IMR-90 (cell line): ENCODE measurements at regions not wholly inside any gene's neighbourhood (a gene's known extent, or its start where the extent isn't known, plus 50 kb on each side); places are given as distances from the start of the nearest gene placed in this dataset.
"Not testable (repeated sequence)": the region's sequence is repeated elsewhere in the genome, so short reads cannot be mapped to it uniquely, and the experiment has no call there.

Source experiments
- ATAC-seq: fragments of 200-7000 bp; cut with Tn5 transposase; 2 replicates; pipeline ENCODE4 v1.9.1; 2020; ENCODE audit warnings: low read depth, mild to moderate bottlenecking, moderate library complexity
- BruUV-seq: library from RNA; stranded (reverse); fragments of 400-500 nt; replicated peaks from 2 replicates; lab custom pipeline; 2021; lab: Mats Ljungman, UMichigan
- CTCF ChIA-PET: fragments of 300-600 bp; formaldehyde crosslinking; extraction: SDS; loops from one replicate; lab custom pipeline; 2021; ENCODE audit warnings: antibody characterized with exemption; lab: Yijun Ruan, JAX
- POLR2A ChIA-PET: fragments of 300-600 bp; sonication (Branson Sonifier 250); formaldehyde crosslinking; loops from one replicate; lab custom pipeline; 2022; ENCODE audit warnings: antibody characterized with exemption; ENCODE audit not compliant: unreplicated experiment; lab: Charles Lee
- DNase-seq: peaks from one replicate; pipeline ENCODE4 v3.0.0; 2013
- H2AFZ ChIP-seq: replicated peaks from 2 replicates; pipeline ENCODE3; 2013; ENCODE audit warnings: low read length, mild to moderate bottlenecking; ENCODE audit not compliant: poor library complexity
- H2AK5ac ChIP-seq: 2 replicates; pipeline ENCODE4 v1.6.1; 2013; ENCODE audit warnings: low read depth, low read length, inconsistent platforms
- H2AK9ac ChIP-seq: replicated peaks from 2 replicates; pipeline ENCODE3; 2013; ENCODE audit warnings: mild to moderate bottlenecking, low read depth, low read length, moderate library complexity; ENCODE audit not compliant: poor library complexity
- H2BK120ac ChIP-seq: 2 replicates; pipeline ENCODE4 v1.6.1; 2013; ENCODE audit warnings: low read depth, low read length, inconsistent platforms
- H2BK15ac ChIP-seq: 3 replicates; pipeline ENCODE4 v1.6.1; 2013; ENCODE audit warnings: low read depth, low read length, inconsistent platforms
- H2BK20ac ChIP-seq: 2 replicates; pipeline ENCODE4 v1.6.1; 2013; ENCODE audit warnings: low read depth, mild to moderate bottlenecking, inconsistent platforms, low read length, moderate library complexity
- H2BK5ac ChIP-seq: 2 replicates; pipeline ENCODE4 v1.6.1; 2013; ENCODE audit warnings: mild to moderate bottlenecking, low read depth, low read length, inconsistent platforms; ENCODE audit not compliant: poor library complexity, severe bottlenecking
- H3K14ac ChIP-seq: replicated peaks from 2 replicates; pipeline ENCODE4 v1.6.1; 2013; ENCODE audit warnings: low read depth, low read length, inconsistent platforms
- H3K18ac ChIP-seq: 2 replicates; pipeline ENCODE4 v1.6.1; 2013; ENCODE audit warnings: low read depth, low read length, control low read depth
- H3K23ac ChIP-seq: 2 replicates; pipeline ENCODE4 v1.6.1; 2013; ENCODE audit warnings: low read depth, low read length, inconsistent platforms
- H3K27ac ChIP-seq: 2 replicates; pipeline ENCODE4 v1.5.1; 2013; ENCODE audit warnings: mild to moderate bottlenecking, control low read depth, low read length; ENCODE audit not compliant: insufficient read depth
- H3K27me3 ChIP-seq: 2 replicates; pipeline ENCODE4 v1.6.1; 2013; ENCODE audit warnings: low read length; ENCODE audit not compliant: control insufficient read depth, insufficient read depth
- H3K36me3 ChIP-seq: 2 replicates; pipeline ENCODE4 v1.6.1; 2013; ENCODE audit warnings: low read length, mixed read lengths; ENCODE audit not compliant: control insufficient read depth, insufficient read depth
- H3K4ac ChIP-seq: 2 replicates; pipeline ENCODE4 v1.6.1; 2013; ENCODE audit warnings: low read depth, low read length, inconsistent platforms
- H3K4me1 ChIP-seq: 2 replicates; pipeline ENCODE4 v1.6.1; 2013; ENCODE audit warnings: low read length, mixed read lengths; ENCODE audit not compliant: control insufficient read depth, insufficient read depth
- H3K4me2 ChIP-seq: 2 replicates; pipeline ENCODE4 v1.6.1; 2013; ENCODE audit warnings: low read depth, mild to moderate bottlenecking, control low read depth, low read length, moderate library complexity
- H3K4me3 ChIP-seq: 2 replicates; pipeline ENCODE4 v1.5.1; 2013; ENCODE audit warnings: low read depth, mild to moderate bottlenecking, control low read depth, low read length, moderate library complexity; ENCODE audit not compliant: insufficient read depth
- H3K56ac ChIP-seq: 2 replicates; pipeline ENCODE4 v1.6.1; 2013; ENCODE audit warnings: low read length, inconsistent platforms; ENCODE audit not compliant: insufficient read depth; ENCODE audit errors: extremely low read depth
- H3K79me1 ChIP-seq, 2 experiments: 2 replicates each; pipeline ENCODE4 v1.6.1; 2013; ENCODE audit warnings: low read length in 2 of 2, inconsistent platforms in 1 of 2, low read depth in 1 of 2
- H3K9ac ChIP-seq: 2 replicates; pipeline ENCODE4 v1.6.1; 2013; ENCODE audit warnings: low read depth, low read length, control low read depth
- H3K9me1 ChIP-seq: 2 replicates; pipeline ENCODE4 v1.6.1; 2013; ENCODE audit warnings: low read length, inconsistent platforms; ENCODE audit not compliant: insufficient read depth
- H3K9me3 ChIP-seq: 2 replicates; pipeline ENCODE4 v1.6.1; 2013; ENCODE audit warnings: low read length; ENCODE audit not compliant: control insufficient read depth, insufficient read depth
- H4K20me1 ChIP-seq: 2 replicates; pipeline ENCODE4 v1.6.1; 2013; ENCODE audit warnings: low read length, inconsistent platforms; ENCODE audit not compliant: insufficient read depth
- H4K5ac ChIP-seq: 2 replicates; pipeline ENCODE4 v1.6.1; 2013; ENCODE audit warnings: mild to moderate bottlenecking, low read depth, low read length, control low read depth
- H4K8ac ChIP-seq, 2 experiments: 2 replicates each; pipeline ENCODE4 v1.6.1; 2013; ENCODE audit warnings: low read depth in 2 of 2, low read length in 2 of 2, control low read depth in 1 of 2, inconsistent platforms in 1 of 2
- H4K91ac ChIP-seq: 2 replicates; pipeline ENCODE4 v1.6.1; 2013; ENCODE audit warnings: low read depth, low read length, inconsistent platforms; ENCODE audit not compliant: insufficient read depth
- BHLHE40 ChIP-seq: fragments of 150-350 bp; IDR thresholded peaks from 2 replicates; pipeline ENCODE4 v1.6.1; 2016; ENCODE audit warnings: mild to moderate bottlenecking, low read depth, low read length
- MAFK ChIP-seq: IDR thresholded peaks from 2 replicates; pipeline ENCODE4 v1.6.1; 2012; ENCODE audit warnings: low read depth, low read length, improper control_type of control experiment
- NFE2L2 ChIP-seq: fragments of 150-350 bp; IDR thresholded peaks from 2 replicates; pipeline ENCODE4 v1.6.1; 2016; ENCODE audit warnings: low read depth, mild to moderate bottlenecking, low read length
- USF2 ChIP-seq: fragments of 150-350 bp; IDR thresholded peaks from 2 replicates; pipeline ENCODE4 v1.6.1; 2017; ENCODE audit warnings: mild to moderate bottlenecking, antibody characterized with exemption, low read length, low read depth
- whole genome bisulfite sequencing, 2 experiments: methylation state at CpG; one replicate each; pipeline versions ENCODE4 v1.1.5 to v1.1.7; 2013; ENCODE audit warnings: missing lambda C conversion rate in 2 of 2; ENCODE audit not compliant: insufficient read length in 1 of 2; ENCODE audit errors: extremely low coverage in 2 of 2; 5-methylcytosine and 5-hydroxymethylcytosine counted together
- dilution Hi-C: fragments of 300-500 bp; cut with HindIII; formaldehyde crosslinking; loops from one replicate; pipeline ENCODE4 v1.14.3; 2018; ENCODE audit warnings: low sequenced_read_pairs; ENCODE audit not compliant: unreplicated experiment
- in situ Hi-C: fragments of 300-500 bp; cut with MboI; formaldehyde crosslinking; loops from 3 replicates; pipeline ENCODE4 v1.14.3; 2019; ENCODE audit warnings: low sequenced_read_pairs, inconsistent platforms, mixed read lengths
- intact Hi-C: fragments of 100-400 bp; cut with micrococcal nuclease; formaldehyde crosslinking; loops from 2 replicates; pipeline ENCODE4 v1.10.0; 2022

DNA sequence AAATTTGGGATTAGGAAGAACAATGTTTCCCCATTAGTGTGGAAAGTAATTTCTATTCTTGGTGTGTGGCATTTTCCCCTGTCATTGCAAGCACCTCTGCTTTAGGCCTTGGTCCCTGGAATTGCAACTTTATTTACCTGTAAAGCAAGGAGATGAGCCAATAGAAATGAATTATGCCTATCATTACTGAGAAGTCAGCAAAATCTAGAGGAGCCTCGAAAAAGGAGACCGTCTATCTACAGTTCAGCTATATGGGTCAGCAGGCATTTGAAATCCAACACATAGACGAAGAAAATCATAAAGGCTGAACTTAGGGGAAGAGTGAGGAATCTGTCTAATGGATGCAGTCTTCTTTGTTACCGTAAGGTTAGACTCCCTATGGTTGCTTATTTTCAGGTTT, 161.1 kb downstream of the CCDC71L start:
- Histone ChIP-seq H3K79me1 (no peaks in the 10 kb centered on the region), H3K4me1 (no peaks in the 10 kb centered on the region), H2BK20ac (no peak overlapping the region), H3K9me1 (no peaks in the 10 kb centered on the region), H3K36me3 (no peaks in the 10 kb centered on the region), H2AK9ac (no peak overlapping the region), H2BK5ac (no peak overlapping the region), H3K27ac (no peak overlapping the region), H3K14ac (no peak overlapping the region), H3K23ac (no peak overlapping the region), H3K9me3 (no peaks in the 10 kb centered on the region), H4K91ac (no peak overlapping the region), H4K8ac (no peak overlapping the region), H3K4ac (no peak overlapping the region), H2AFZ (no peak overlapping the region), H3K4me2 (no peak overlapping the region), H2BK15ac (no peak overlapping the region), H4K20me1 (no peaks in the 10 kb centered on the region), H3K27me3 (no peaks in the 10 kb centered on the region), H4K5ac (no peak overlapping the region), H3K4me3 (no peak overlapping the region), H3K18ac (no peak overlapping the region), H3K9ac (no peak overlapping the region), H3K56ac (no peak overlapping the region), H2BK120ac (no peak overlapping the region), H2AK5ac (no peak overlapping the region)
- DNase-seq (no peak), ATAC-seq (no peak)
- in situ Hi-C loops (no loop called here), intact Hi-C loops (no loop called here), dilution Hi-C loops (no loop called here)
- POLR2A ChIA-PET: no interaction called here
- CTCF ChIA-PET: no interaction called here
- TF ChIP-seq NFE2L2 (no peak), MAFK (no peak), BHLHE40 (no peak), USF2 (no peak)
- WGBS, 2 experiments: no CpG with 5 or more reads among the region's 4 CpGs
- BruUV-seq: no TSS peak

DNA sequence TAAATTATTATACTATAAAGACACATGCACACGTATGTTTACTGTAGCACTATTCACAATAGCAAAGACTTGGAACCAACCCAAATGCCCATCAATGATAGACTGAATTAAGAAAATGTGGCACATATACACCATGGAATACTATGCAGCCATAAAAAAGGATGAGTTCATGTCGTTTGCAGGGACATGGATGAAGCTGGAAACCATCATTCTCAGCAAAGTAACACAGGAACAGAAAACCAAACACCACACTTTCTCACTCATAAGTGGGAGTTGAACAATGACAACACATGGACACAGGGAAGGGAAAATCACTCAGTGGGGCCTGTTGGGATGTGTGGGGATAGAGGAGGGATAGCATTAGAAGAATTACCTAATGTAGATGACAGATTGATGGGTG, 163.0 kb downstream of the CCDC71L start:
- H3K4me2 ChIP-seq, H3K9me1 ChIP-seq, H3K56ac ChIP-seq, H2BK20ac ChIP-seq, H4K91ac ChIP-seq, H3K23ac ChIP-seq, H3K27me3 ChIP-seq, H3K36me3 ChIP-seq, H3K18ac ChIP-seq, H3K14ac ChIP-seq, intact Hi-C loops, H3K9me3 ChIP-seq, H3K4me3 ChIP-seq, H3K27ac ChIP-seq, H4K20me1 ChIP-seq, ATAC-seq, H2AK5ac ChIP-seq, H2BK120ac ChIP-seq, H2AFZ ChIP-seq, BruUV-seq, in situ Hi-C loops, CTCF ChIA-PET, H4K5ac ChIP-seq, H3K79me1 ChIP-seq, dilution Hi-C loops, H4K8ac ChIP-seq, H2BK15ac ChIP-seq, H3K4me1 ChIP-seq, H2BK5ac ChIP-seq, H3K9ac ChIP-seq, DNase-seq, H2AK9ac ChIP-seq, POLR2A ChIA-PET, H3K4ac ChIP-seq: not testable (repeated sequence)
- no CpG with 5 or more reads among the region's 2 CpGs for WGBS, 2 experiments
